DMS 273 treated with DMSO at 0.1 percent for 48 hours (cell line): ENCODE measurements at regions not wholly inside any gene's neighbourhood (a gene's known extent, or its start where the extent isn't known, plus 50 kb on each side); places are given as distances from the start of the nearest gene placed in this dataset.

Experiments
- DNase-seq: peaks from one replicate; lab custom pipeline; 2025; lab: John Stamatoyannopoulos, UW

GRCh38 chr5:17893026-17893635 lies 258.9 kb downstream of the TAF11L14 start:
- no peak for DNase-seq

- DNase-seq = no peak
Measured at GRCh38 chr5:17895288-17896033, 261.2 kb downstream of the TAF11L14 start.

GRCh38 chr5:17896605-17897004 lies 262.3 kb downstream of the TAF11L14 start:
- no peak for DNase-seq

DNA sequence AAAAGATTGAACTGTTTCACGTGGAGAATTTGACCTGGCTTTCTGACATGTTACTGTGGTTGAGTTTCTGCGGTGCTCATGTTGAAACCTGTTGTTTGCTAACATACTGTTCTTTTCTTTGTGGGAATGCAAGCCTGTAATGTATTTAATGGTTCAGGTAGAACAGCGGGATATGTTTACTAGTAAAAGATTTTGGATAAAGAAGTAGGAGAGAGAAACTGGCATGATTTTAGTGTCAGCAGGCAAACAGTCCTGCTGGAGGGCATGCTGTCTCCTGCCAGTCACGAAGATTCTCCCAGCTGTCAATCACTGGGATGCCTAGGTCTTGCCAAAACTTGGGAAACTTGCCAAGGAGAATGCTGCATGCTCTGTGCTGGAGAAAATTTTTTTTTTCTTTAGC lies 263.5 kb downstream of the TAF11L14 start:
- no peak for DNase-seq

DNA sequence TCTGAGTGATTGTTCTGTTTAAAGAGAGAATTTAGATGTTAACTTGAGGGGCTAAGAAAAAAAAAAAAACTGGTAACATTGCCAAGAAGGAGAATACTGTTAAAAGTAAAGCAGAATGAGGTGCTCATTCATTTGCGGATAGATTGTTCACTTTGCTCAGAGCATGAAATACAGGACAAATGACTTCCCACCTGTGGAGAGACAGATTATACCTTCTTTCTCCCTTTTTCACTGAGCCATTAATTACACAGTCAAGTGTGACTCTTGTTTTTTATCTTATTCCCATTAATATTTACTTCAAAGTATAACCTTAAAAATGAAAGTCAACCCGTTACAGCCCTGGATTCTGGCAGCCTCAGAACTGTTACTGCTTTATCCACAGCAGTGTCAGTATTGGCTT lies 264.5 kb downstream of the TAF11L14 start:
- no peak for DNase-seq

DNA sequence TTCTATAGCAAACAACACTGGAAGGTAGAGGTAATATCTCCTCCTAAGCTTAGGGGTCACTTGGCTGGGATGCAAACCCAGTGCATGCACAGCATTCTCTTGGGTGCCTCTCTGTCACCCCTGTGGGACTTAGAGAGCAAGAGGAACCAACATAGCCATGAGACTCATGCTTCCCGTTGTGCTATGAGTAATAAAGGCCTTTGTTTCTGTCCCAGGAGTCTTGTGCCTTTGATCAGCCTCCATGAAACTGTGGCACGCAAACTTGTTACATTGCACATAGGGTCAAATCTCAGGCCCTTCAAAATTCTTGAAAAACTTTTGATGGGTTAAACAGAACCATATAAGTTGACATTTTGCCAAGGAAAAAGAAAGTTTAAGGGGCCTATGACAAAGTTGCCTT lies 272.8 kb downstream of the TAF11L14 start:
- DNase-seq = no peak

DNA sequence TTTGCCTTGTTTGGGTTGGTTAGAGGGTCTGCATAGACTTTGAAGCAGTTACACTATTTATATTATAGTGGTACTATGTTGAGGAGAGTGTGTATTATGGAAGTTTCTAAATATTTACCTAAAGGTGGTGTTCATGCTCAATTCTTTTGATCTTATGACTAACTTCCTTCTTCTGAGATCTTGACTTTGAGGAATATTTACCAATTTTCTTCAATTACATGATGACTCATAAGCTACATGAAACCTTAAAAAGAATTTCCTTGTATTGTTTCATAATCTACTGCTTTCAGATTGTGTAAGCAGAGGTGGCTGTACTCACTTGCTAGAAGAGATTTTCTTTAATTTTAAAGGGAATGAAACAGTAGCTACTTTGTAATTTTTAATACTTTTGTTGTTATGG lies 276.1 kb downstream of the TAF11L14 start:
- DNase-seq = no peak

DNA sequence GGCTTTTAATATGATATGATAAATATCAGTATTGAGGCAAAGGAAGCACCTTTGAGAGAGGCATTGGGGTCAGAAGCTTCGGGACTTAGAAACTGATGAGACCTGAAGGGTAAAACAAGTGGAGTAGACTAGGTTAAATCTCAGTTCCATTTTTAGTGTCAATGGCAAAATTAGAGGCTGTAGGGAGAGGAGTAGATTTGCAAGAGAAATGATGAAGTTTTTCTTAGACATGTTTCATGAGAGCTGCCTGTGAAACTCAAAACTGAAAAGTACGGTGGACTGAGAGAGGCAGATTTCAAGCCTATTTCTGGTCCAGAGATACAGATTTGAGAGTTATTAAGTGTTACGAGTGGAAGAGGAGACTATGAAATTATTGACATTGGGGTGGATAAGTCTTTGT lies 278.5 kb downstream of the TAF11L14 start:
- DNase-seq = no peak

DNA sequence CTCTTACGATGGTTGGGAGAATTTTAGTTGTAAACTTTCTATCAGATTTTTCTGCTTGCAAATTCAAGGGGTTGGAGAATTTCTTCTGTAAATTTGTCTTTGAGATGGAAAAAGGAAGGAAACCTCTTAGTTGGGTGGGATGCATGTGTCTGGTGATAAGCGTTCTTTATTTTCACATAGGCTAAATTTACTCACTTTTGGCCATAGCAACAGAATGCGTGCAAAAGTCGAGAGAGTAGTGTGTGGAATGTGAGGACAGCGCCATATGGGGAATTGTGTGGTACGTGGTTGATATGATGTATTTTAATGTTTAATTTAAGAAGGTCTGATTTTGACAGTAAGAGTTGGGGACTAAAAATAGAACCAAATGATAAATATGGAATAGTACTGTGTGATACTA lies 282.2 kb downstream of the TAF11L14 start:
- no peak for DNase-seq

GRCh38 chr5:17917465-17917864 lies 283.2 kb downstream of the TAF11L14 start:
- no peak for DNase-seq

GRCh38 chr5:17918373-17919104 lies 284.3 kb downstream of the TAF11L14 start:
- DNase-seq = no peak

GRCh38 chr5:17925276-17925675 lies 291.0 kb downstream of the TAF11L14 start:
- DNase-seq = no peak

GRCh38 chr5:17928581-17928981 lies 294.3 kb downstream of the TAF11L14 start:
- DNase-seq = no peak

GRCh38 chr5:17929171-17929570 lies 294.9 kb downstream of the TAF11L14 start:
- no peak for DNase-seq

- DNase-seq = no peak
Measured at GRCh38 chr5:17930346-17930745, 296.1 kb downstream of the TAF11L14 start.

DNA sequence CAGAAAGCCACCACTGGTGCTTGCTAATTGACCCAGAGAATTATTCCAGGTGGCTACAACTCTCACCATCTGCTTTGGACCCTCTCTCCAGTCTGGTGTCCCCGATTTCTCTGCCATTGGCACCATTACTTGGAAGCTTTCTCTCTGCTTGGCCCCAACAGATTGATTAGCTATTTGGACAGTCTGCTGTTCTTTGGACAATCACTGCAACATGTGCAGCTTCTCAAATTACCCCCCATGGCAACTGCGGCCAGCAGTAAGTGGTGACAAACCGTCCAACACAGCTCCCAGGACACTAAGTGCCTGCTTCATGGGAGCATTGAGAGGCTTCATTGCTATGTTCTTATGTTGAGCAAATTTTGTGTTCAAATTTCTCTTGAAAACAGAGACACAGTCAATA lies 309.8 kb downstream of the TAF11L14 start:
- peak; percentile 16 for DNase-seq

DNA sequence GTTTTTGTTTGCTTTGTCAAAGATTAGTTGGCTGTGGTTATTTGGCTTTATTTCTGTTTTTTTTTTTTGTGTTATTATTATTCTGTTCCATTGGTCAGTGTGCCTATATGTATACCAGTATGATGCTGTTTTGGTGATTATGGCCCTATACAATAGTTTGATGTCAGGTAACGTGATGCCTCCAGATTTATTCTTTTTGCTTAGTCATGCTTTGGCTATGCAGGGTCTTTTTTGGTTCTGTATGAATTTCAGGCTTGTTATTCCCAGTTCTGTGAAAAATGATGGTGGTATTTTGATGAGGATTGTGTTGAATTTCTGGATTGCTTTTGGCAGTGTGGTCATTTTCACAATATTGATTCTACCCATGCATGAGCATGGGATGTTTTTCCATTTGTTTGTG lies 312.8 kb downstream of the TAF11L14 start:
- no peak for DNase-seq

- no peak for DNase-seq
Measured at GRCh38 chr5:17951392-17952169, 317.3 kb downstream of the TAF11L14 start.

DNA sequence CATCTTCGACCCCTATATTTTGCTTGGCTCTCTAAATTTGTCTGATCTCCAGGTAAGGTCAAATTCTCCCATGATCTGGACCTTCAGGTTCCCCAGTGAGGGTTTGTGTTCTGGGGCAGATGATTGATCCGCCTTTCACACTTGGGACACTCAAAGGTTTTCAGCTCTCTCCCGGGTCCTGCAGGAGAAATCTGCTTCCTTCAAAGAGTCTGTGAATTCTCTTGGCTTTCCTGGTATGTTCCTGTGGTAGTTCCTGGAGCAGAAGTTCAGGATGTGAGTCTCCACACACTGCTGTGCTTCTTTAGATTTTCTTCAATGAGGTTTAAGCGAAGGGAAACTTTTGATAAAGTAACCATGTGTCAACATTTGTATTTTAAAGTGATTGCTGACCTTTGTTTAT lies 318.0 kb downstream of the TAF11L14 start:
- DNase-seq = no peak

DNA sequence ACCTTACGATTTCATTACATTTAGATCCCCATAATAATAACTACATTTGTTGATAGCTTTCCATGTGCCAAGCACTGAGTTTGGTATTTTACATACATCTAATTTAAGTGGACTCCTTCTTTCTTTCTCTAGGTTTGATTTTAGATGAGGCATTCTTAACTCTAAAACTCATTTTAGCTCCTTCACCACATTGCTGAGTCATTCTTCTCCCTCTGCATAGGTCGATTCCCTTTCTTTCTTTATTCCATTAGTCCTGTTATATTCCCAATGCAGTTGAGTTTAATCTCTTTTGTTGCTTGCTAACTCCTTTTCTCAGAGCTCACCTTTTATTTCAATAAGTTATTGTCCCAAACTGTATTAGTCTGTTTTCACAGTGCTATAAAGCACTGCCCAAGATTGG lies 329.8 kb downstream of the TAF11L14 start:
- no peak for DNase-seq

DNA sequence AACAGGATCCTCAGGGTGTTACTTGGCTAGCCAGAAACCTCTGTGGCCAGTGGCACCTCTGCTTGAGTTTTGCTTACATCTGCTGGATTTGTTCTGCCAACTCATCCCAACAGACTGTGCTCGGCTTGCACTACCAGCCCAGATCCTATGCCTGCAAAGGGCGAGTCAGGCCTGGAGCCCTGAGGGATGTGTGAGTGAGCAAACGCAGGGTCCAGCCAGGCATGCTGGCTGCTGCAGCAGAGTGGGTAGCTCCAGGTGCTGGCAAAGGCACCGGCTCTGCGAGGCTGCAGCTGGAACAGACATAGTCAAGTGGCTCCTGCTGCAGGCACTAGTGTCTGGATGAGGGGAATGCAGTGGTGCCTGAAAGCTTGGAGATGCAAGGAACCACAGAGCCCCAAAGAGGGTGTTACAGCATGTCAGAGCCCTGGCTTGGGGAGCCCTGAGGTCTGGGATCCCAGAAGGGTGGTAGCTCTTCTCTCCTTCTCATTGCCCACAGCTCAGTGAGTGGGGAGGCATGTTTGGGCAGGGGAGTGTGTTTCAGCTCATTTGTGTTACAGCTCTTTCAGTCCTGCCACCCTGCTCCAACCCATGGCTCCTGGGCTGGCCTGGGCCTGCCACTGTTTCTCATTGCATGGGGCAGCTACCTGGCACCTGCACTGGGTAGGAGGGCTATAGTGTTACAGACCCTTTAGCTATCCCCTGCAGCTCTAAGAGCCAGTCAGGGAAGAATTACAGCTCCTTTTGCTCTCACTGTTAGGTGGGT lies 332.6 kb downstream of the TAF11L14 start:
- DNase-seq = no peak

DNA sequence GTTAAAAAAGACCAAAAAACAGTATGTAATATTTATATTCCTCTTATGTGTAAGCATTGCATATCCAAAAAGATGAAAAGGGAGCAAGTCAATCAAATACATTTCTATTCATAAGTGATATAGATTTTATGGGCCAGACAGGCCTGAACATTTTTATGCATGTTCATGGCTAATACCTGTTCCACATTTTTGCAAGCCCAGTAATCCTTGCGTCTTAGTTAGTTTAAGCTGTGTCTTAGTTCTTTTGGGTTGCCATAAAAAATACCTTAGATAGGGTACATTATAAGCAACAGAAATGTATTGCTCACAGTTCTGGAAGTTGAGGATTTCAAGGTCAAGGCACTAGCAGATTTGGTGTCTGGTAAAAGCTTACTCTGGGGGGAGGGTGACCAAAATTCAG lies 342.1 kb downstream of the TAF11L14 start:
- no peak for DNase-seq
